ENCODE measurements at regions not wholly inside any gene's neighbourhood (a gene's known extent, or its start where the extent isn't known, plus 50 kb on each side); places are given as distances from the start of the nearest gene placed in this dataset.

GRCh38 chr14:54220071-54220703 is 176.6 kb upstream of the CDKN3 start:
- TF ChIP-seq REST (IDR thresholded peaks at IDR 0.05; ENCODE audit: low read depth, low read length), result no peak
- TF ChIP-seq, protein P1, sequence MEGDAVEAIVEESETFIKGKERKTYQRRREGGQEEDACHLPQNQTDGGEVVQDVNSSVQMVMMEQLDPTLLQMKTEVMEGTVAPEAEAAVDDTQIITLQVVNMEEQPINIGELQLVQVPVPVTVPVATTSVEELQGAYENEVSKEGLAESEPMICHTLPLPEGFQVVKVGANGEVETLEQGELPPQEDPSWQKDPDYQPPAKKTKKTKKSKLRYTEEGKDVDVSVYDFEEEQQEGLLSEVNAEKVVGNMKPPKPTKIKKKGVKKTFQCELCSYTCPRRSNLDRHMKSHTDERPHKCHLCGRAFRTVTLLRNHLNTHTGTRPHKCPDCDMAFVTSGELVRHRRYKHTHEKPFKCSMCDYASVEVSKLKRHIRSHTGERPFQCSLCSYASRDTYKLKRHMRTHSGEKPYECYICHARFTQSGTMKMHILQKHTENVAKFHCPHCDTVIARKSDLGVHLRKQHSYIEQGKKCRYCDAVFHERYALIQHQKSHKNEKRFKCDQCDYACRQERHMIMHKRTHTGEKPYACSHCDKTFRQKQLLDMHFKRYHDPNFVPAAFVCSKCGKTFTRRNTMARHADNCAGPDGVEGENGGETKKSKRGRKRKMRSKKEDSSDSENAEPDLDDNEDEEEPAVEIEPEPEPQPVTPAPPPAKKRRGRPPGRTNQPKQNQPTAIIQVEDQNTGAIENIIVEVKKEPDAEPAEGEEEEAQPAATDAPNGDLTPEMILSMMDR (IDR thresholded peaks at IDR 0.05), result no peak
- TF ChIP-seq EZH2phosphoT487 (IDR thresholded peaks at IDR 0.05; ENCODE audit: borderline replicate concordance, low read depth), result no peak

All from SK-N-SH (cell line).